HG02763 (cell line): ENCODE measurements at regions not wholly inside any gene's neighbourhood (a gene's known extent, or its start where the extent isn't known, plus 50 kb on each side); places are given as distances from the start of the nearest gene placed in this dataset.

Experiments
- ATAC-seq: cut with Tn5 transposase; IDR thresholded peaks from one replicate; pipeline ENCODE4 v1.9.1; 2021; ENCODE audit warnings: mild to moderate bottlenecking, moderate library complexity; ENCODE audit not compliant: unreplicated experiment

DNA sequence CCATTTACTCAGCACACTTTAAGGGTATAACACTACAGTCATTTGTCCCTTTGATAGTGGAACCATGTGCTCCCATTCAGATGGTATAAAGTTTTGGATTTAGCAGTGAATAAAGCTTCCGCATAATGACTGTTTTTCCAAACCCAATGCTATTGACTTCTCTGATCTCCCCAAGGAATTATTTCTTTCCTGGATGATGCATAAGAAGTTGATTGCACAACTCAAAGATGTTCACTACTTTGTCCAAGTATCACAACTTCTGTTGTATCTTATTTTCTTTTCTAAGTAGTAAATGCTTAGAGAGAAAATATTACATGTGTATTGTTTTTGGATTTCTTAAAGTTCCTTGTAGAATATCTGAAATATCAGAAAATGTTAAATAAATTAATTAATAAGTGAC lies 300.2 kb downstream of the GPM6A start:
- no peak for ATAC-seq

DNA sequence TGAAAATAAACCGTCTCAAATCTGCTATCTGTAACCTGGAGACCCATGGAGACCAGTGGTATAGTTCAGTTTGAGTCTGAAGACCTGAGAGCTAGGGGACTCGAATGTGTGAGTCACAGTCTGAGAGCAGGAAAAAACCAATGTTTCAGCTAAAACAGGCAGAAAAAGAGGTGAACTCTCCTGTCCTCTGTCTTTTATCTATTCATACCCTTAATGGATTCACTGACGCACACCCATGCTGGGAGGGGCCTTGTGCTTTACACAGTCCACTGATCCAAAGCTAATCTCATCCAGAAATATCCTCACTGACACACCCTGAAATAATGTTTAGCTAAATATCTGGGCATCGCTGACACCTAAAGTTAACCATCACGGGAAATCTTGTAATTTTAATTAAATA lies 297.9 kb downstream of the GPM6A start:
- no peak for ATAC-seq

DNA sequence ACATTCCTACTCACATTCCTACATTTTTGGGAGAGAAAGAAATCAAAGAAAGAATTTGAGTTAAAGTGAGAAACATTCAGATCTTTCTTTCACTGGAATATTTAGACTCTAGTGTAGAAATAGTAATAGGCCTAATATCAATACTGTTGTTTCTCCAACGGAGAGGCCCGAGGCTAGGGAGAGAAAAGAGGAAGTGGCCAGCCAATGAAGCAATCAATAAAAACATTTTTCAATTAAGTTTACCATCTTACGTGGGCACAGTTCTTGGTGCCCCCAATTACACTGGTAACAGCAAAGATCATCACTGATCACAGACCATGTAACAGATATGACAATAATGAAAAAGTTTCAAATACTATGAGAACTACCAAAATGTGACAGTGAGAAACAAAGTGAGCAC lies 281.4 kb downstream of the GPM6A start:
- no peak for ATAC-seq

DNA sequence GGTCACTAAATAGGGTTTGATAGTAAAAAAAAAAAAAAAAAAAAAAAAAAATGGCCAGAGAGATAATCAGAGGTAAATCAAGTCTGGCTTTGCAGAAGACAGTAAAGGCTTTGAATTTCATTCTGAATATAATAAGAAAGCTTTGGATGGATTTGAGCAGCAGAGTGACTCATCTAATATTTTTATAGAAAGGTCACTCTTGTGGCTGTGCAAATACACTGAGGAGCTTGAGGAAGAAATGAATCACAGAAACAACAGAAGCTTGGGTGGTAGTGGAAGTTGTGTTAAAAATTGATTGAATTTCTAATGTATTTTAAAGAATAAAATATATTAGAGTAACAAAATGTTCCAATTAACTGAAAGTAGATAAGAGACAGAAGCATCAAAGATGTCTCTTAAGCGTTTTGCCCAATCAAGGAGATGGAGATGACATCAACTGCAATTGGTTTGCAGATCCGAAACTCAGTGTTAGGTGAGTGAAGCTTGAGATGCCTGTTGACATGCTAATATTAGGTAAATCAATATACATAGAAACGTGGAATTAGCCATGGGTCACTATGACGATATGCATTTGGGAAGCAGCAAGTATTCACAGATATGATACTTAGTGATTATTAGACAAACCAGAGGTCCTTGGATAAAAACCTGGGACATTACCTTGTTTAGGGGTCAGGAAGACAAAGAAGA lies 280.5 kb downstream of the GPM6A start:
- ATAC-seq = no peak

GRCh38 chr4:175536852-175537453 lies 275.1 kb downstream of the GPM6A start:
- no peak for ATAC-seq

- ATAC-seq = no peak
Observed at GRCh38 chr4:175539498-175539897, 272.6 kb downstream of the GPM6A start.

GRCh38 chr4:175540151-175540550 lies 271.9 kb downstream of the GPM6A start:
- no peak for ATAC-seq

GRCh38 chr4:175540732-175541131 lies 271.3 kb downstream of the GPM6A start:
- no peak for ATAC-seq

DNA sequence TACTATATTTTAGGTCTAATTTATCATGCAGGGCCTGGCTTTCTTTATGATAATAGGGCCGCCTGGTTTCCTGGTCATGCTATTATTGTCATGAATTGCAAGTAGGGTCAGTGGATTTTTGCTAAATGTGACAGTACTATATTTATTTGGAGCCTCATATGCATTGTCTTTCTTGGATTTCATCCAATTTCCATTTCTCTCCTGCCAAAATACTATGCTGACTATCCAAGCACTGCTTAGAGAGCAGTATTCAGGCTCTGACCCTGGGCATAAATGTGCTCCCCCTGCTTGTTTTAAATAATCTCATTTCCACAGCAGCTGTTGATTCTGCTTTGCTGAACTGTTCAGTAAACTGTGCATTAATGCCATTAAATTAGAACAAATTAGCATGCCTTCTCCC lies 269.3 kb downstream of the GPM6A start:
- no peak for ATAC-seq

DNA sequence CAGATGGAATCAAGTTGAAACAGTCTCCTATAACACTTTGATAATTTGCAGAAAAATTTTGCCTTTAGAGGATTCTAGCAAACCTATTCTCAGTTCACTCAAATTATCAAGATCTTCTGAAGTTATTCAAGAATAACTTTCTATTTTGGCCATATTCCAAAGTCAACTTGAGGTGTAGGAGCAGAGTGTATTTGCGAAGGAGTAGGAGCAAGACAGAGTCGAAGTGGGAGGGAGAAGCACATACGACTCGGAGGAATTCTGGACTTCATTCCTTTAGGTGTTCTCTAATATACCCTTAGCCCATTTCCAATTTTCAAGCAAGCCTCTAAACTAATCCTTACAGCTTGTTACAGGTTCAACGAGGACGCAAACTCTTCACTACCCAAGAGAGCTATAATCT lies 252.9 kb downstream of the GPM6A start:
- ATAC-seq = no peak

DNA sequence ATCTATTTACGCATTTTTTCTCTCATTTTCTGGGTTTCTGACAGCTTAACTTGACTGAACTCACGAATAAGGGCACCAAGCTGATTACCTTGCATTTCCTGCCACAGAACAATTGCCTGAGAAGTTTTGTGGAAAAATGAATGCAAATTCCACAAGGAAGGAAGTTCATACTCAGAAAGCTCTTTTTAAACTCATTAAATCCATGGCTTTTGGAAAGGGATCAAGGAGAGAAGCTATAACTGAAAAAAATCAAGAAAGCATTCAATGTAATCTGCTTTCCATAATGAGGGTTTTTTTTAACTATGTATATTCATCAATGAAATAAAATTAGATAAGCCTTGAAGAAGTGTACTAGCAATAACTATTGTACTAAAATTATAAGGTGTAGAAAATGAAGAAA lies 252.5 kb downstream of the GPM6A start:
- ATAC-seq = no peak

DNA sequence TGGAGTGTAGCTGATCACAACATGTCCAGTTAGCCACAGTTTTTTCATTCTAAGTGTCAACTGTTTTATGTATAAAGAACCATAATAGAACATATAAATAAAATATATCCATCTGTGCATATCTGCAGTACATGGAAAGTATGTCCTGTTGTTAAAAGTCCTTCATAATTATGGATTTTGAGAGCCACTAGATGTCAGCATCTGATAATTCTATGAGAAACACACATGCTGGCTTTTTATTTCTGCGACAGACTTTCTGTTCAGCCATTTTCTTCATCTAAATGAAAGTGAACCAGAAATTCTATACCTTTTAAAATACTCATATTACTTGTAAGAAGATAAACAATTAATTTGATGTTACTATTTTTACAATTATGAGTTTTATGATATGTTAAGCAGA lies 251.5 kb downstream of the GPM6A start:
- no peak for ATAC-seq

DNA sequence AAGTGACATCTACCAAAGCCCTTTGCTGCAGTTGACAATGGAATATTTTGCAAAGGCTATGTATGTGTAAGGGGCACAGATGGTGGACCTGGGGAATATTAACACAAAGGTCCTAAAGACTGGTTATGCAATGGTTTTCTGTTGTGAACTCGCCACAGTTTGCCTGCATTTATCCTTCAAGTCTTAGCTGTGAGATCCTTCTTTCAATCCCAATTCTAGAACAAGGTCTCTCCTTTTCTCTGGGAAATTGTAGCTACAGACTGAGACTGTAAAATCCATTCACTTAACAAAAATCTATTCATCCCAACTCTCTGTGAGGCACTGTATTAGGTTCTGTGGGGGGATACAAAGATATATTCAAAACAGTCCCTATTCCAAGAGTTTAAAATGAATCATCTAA lies 250.4 kb downstream of the GPM6A start:
- ATAC-seq = no peak

GRCh38 chr4:175562111-175562510 lies 250.0 kb downstream of the GPM6A start:
- no peak for ATAC-seq

GRCh38 chr4:175562542-175562941 lies 249.5 kb downstream of the GPM6A start:
- no peak for ATAC-seq
